ENCODE measurements at regions not wholly inside any gene's neighbourhood (a gene's known extent, or its start where the extent isn't known, plus 50 kb on each side); places are given as distances from the start of the nearest gene placed in this dataset.

DNA sequence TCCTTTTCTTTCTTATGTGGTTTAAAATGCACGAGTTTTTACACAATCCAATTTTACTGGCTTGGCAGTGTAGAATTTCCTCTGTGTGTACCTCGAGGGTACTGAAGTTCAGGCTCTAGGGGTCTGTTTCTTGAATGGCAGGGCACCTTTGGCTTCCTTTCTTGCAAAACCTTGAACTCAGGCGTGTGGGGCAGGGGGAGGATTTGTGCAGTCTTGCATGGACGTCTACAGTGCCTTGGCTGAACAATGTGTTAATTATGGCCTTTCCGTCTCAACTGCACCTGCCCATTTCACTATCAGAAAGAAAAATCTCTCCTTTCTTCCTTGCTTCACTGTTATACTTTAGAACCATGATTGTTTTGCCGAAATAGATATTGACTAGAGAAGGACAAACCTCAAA lies 570.9 kb downstream of the INHBA start:
- H3K4me3 ChIP-seq (ENCODE audit: low read depth, low read length, poor library complexity, severe bottlenecking) = no peak overlapping the region
- H4K20me1 ChIP-seq (ENCODE audit: insufficient read depth, low read length) = no peaks in the 10 kb centered on the region
- ChIA-PET CTCF (ENCODE audit: unreplicated experiment) (no interaction called here), POLR2A (interaction anchor here (1.8 kb wide), 1 partner anchor 14 kb away, joined by 4 read pairs; no protein-coding TSS in a partner anchor)
- peaks cover 33% of the 10 kb centered on the region for H3K4me1 ChIP-seq (ENCODE audit: insufficient read depth, low read length, poor library complexity, severe bottlenecking)
- peak overlapping the region; percentile 13 for H3K27ac ChIP-seq (ENCODE audit: low read depth, low read length, poor library complexity, severe bottlenecking)
- DNase-seq (ENCODE audit: low spot score) = peak; percentile 65
- intact Hi-C loops (cut with micrococcal nuclease; ENCODE audit: unreplicated experiment) = no loop called here
- TF ChIP-seq EZH2phosphoT487 (IDR thresholded peaks at IDR 0.05; ENCODE audit: borderline replicate concordance, low read depth, low read length) = no peak
- TF ChIP-seq, protein P1, sequence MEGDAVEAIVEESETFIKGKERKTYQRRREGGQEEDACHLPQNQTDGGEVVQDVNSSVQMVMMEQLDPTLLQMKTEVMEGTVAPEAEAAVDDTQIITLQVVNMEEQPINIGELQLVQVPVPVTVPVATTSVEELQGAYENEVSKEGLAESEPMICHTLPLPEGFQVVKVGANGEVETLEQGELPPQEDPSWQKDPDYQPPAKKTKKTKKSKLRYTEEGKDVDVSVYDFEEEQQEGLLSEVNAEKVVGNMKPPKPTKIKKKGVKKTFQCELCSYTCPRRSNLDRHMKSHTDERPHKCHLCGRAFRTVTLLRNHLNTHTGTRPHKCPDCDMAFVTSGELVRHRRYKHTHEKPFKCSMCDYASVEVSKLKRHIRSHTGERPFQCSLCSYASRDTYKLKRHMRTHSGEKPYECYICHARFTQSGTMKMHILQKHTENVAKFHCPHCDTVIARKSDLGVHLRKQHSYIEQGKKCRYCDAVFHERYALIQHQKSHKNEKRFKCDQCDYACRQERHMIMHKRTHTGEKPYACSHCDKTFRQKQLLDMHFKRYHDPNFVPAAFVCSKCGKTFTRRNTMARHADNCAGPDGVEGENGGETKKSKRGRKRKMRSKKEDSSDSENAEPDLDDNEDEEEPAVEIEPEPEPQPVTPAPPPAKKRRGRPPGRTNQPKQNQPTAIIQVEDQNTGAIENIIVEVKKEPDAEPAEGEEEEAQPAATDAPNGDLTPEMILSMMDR (conservative IDR thresholded peaks at IDR 0.05; ENCODE audit: low read length) = no peak
- no TSS peak for BruUV-seq (replicated peaks)
- no peaks in the 10 kb centered on the region for H3K9me3 ChIP-seq (ENCODE audit: low read length)
- peak overlapping the region; percentile 41; the same call in 1 of the 2 replicates for H2AFZ ChIP-seq (ENCODE audit: low read length)
- H3K9me2 ChIP-seq (ENCODE audit: insufficient read depth, low read length) = no peaks in the 10 kb centered on the region
- no peaks in the 10 kb centered on the region for H3K79me2 ChIP-seq (ENCODE audit: insufficient read depth, low read depth, low read length)
- no peaks in the 10 kb centered on the region for H3K36me3 ChIP-seq (ENCODE audit: insufficient read depth, low read length)
- H3K4me2 ChIP-seq (ENCODE audit: low read length) = peak overlapping the region; percentile 43

DNA sequence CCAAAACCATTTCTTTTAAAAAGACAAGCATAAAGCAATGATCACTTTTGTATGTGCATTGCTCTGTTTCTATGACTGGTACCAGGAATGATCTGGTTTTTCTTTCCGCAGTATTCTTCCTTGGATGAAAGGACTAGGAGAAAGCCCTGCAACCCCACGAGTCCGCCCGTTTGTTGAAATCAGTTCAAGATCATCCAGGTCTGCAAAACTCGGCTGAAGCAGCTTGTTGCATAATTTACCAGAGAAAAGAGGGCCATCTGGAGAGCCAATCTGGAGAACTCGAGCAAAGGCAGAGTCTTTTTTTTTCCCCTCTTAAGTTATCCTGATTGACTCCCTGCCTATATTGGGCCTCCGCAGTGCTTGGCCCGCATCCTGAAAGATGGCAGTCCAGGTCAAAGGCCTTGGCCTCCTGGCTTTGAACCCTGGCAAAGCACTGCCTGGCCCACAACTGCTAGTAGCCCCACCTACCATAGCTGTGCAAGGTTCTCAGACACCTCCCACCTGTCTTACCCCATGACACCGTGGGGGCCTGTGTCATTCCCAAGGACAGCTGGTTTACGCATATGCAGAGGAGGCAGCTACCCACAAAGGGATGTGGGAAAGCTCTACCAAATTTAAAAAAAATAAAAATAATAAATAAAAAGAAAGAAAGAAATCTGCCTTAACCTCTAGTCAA lies 572.2 kb downstream of the INHBA start:
- no peaks in the 10 kb centered on the region for H3K36me3 ChIP-seq (ENCODE audit: insufficient read depth, low read length)
- H3K9me3 ChIP-seq (ENCODE audit: low read length) = no peaks in the 10 kb centered on the region
- ChIA-PET POLR2A (no interaction called here), CTCF (ENCODE audit: unreplicated experiment) (no interaction called here)
- TF ChIP-seq, protein P1 (conservative IDR thresholded peaks at IDR 0.05; ENCODE audit: low read length) = no peak
- no peak for TF ChIP-seq EZH2phosphoT487 (IDR thresholded peaks at IDR 0.05; ENCODE audit: borderline replicate concordance, low read depth, low read length)
- no peaks in the 10 kb centered on the region for H3K79me2 ChIP-seq (ENCODE audit: insufficient read depth, low read depth, low read length)
- no peak overlapping the region for H3K4me2 ChIP-seq (ENCODE audit: low read length)
- no peaks in the 10 kb centered on the region for H4K20me1 ChIP-seq (ENCODE audit: insufficient read depth, low read length)
- no TSS peak for BruUV-seq (replicated peaks)
- no peak overlapping the region for H2AFZ ChIP-seq (ENCODE audit: low read length)
- no peaks in the 10 kb centered on the region for H3K9me2 ChIP-seq (ENCODE audit: insufficient read depth, low read length)
- peaks cover 33% of the 10 kb centered on the region for H3K4me1 ChIP-seq (ENCODE audit: insufficient read depth, low read length, poor library complexity, severe bottlenecking)
- DNase-seq (ENCODE audit: low spot score) = no peak
- no peak overlapping the region for H3K4me3 ChIP-seq (ENCODE audit: low read depth, low read length, poor library complexity, severe bottlenecking)
- intact Hi-C loops (cut with micrococcal nuclease; ENCODE audit: unreplicated experiment) = no loop called here
- no peak overlapping the region for H3K27ac ChIP-seq (ENCODE audit: low read depth, low read length, poor library complexity, severe bottlenecking)

DNA sequence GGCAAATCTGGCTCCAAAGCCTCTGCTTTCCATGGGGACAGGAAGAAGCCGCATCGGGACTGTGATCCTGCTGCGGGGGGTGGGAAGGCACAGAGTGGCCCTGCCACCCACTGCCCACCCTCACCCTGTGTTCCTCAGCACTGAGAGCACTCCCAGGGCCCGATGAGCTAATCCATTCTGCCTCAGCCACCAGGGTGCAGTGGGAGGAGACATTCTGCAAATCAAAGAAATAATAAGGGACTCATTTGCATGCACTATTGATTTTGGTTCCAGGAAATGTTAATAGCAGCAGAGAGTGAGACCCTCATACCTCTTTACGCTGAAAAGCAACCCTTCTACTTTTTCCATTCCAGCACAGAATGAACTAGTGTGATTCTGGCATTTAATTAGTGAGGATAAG lies 572.8 kb downstream of the INHBA start:
- no peaks in the 10 kb centered on the region for H3K79me2 ChIP-seq (ENCODE audit: insufficient read depth, low read depth, low read length)
- POLR2A ChIA-PET = no interaction called here
- no peaks in the 10 kb centered on the region for H3K9me3 ChIP-seq (ENCODE audit: low read length)
- no peaks in the 10 kb centered on the region for H3K36me3 ChIP-seq (ENCODE audit: insufficient read depth, low read length)
- CTCF ChIA-PET (ENCODE audit: unreplicated experiment) = no interaction called here
- no peak overlapping the region for H3K27ac ChIP-seq (ENCODE audit: low read depth, low read length, poor library complexity, severe bottlenecking)
- H3K4me2 ChIP-seq (ENCODE audit: low read length) = no peak overlapping the region
- peaks cover 33% of the 10 kb centered on the region for H3K4me1 ChIP-seq (ENCODE audit: insufficient read depth, low read length, poor library complexity, severe bottlenecking)
- no peaks in the 10 kb centered on the region for H3K9me2 ChIP-seq (ENCODE audit: insufficient read depth, low read length)
- intact Hi-C loops (cut with micrococcal nuclease; ENCODE audit: unreplicated experiment) = no loop called here
- H4K20me1 ChIP-seq (ENCODE audit: insufficient read depth, low read length) = no peaks in the 10 kb centered on the region
- H2AFZ ChIP-seq (ENCODE audit: low read length) = no peak overlapping the region
- no peak overlapping the region for H3K4me3 ChIP-seq (ENCODE audit: low read depth, low read length, poor library complexity, severe bottlenecking)
- no TSS peak for BruUV-seq (replicated peaks)
- no peak for DNase-seq (ENCODE audit: low spot score)
- TF ChIP-seq, protein P1 (conservative IDR thresholded peaks at IDR 0.05; ENCODE audit: low read length) = no peak
- no peak for TF ChIP-seq EZH2phosphoT487 (IDR thresholded peaks at IDR 0.05; ENCODE audit: borderline replicate concordance, low read depth, low read length)
